GM12878 (cell line): ENCODE measurements at regions not wholly inside any gene's neighbourhood (a gene's known extent, or its start where the extent isn't known, plus 50 kb on each side); places are given as distances from the start of the nearest gene placed in this dataset.

Experiments used
- ATAC-seq: fragments of 200-7000 bp; cut with Tn5 transposase; 3 replicates; pipeline ENCODE4 v1.9.1; 2020; ENCODE audit warnings: mild to moderate bottlenecking, moderate library complexity
- BruUV-seq: library from RNA; stranded (reverse); fragments of 400-500 nt; replicated peaks from 2 replicates; lab custom pipeline; 2021; lab: Mats Ljungman, UMichigan
- CTCF ChIA-PET: fragments of 300-600 bp; sonication (Branson Sonifier 250); formaldehyde crosslinking; extraction: SDS; loops from one replicate; lab custom pipeline; 2021; ENCODE audit warnings: inconsistent platforms; lab: Yijun Ruan, JAX
- POLR2A ChIA-PET: fragments of 350-600 bp; formaldehyde crosslinking; extraction: SDS; loops from one replicate; lab custom pipeline; 2021; ENCODE audit warnings: inconsistent platforms; lab: Charles Lee
- RAD21 ChIA-PET: fragments of 300-600 bp; sonication (Branson Sonifier 250); formaldehyde crosslinking; loops from one replicate; lab custom pipeline; 2023; ENCODE audit warnings: antibody characterized with exemption; ENCODE audit not compliant: unreplicated experiment; lab: Charles Lee
- SMC1A ChIA-PET: fragments of 300-600 bp; sonication (Branson Sonifier 250); formaldehyde crosslinking; loops from one replicate; lab custom pipeline; 2023; ENCODE audit not compliant: unreplicated experiment, uncharacterized antibody; lab: Charles Lee
- DNase-seq: peaks from one replicate; pipeline ENCODE4 v3.0.0-alpha.2; 2011; ENCODE audit warnings: low read depth, low spot score
- FAIRE-seq: peaks from 3 replicates; lab custom pipeline; 2011; peaks lifted over from hg19 to GRCh38; lab: Jason Lieb, UNC
- H2AFZ ChIP-seq: 2 replicates; pipeline ENCODE4 v1.6.0; 2011; ENCODE audit warnings: low read depth, low read length, control low read depth; ENCODE audit not compliant: control insufficient read depth
- H3K27ac ChIP-seq: 2 replicates; pipeline ENCODE4 v1.5.1; 2011; ENCODE audit warnings: control low read depth; ENCODE audit not compliant: control insufficient read depth, insufficient read depth
- H3K27me3 ChIP-seq, 2 experiments: replicated peaks in 1 of 2; 2 replicates each; pipeline versions ENCODE4 v1.6.0 to v1.6.1; 2011; ENCODE audit warnings: low read length in 1 of 2; ENCODE audit not compliant: control insufficient read depth in 2 of 2, insufficient read depth in 2 of 2
- H3K36me3 ChIP-seq, 2 experiments: 2 replicates each; pipeline ENCODE4 v1.5.1; 2011; ENCODE audit warnings: low read length in 1 of 2; ENCODE audit not compliant: control insufficient read depth in 2 of 2, insufficient read depth in 2 of 2
- H3K4me1 ChIP-seq: 2 replicates; pipeline ENCODE4 v1.6.1; 2011; ENCODE audit warnings: mild to moderate bottlenecking, low read length, moderate library complexity, mixed read lengths; ENCODE audit not compliant: control insufficient read depth, insufficient read depth
- H3K4me2 ChIP-seq: 2 replicates; pipeline ENCODE4 v1.6.0; 2011; ENCODE audit warnings: control low read depth; ENCODE audit not compliant: control insufficient read depth, insufficient read depth
- H3K4me3 ChIP-seq: fragments of 200-600 bp; sonication (generic); 2 replicates; pipeline ENCODE4 v1.5.1; 2016
- H3K79me2 ChIP-seq: 2 replicates; pipeline ENCODE4 v1.6.0; 2011; ENCODE audit warnings: low read length; ENCODE audit not compliant: control insufficient read depth, insufficient read depth
- H3K9ac ChIP-seq: 2 replicates; pipeline ENCODE4 v1.8.0; 2011; ENCODE audit warnings: low read length, control low read depth, mixed read lengths; ENCODE audit not compliant: control insufficient read depth, insufficient read depth
- H3K9me3 ChIP-seq: replicated peaks from 3 replicates; pipeline ENCODE4 v1.5.1; 2011; ENCODE audit warnings: mild to moderate bottlenecking, low read length; ENCODE audit not compliant: control insufficient read depth, insufficient read depth
- H4K20me1 ChIP-seq: 2 replicates; pipeline ENCODE4 v1.6.0; 2011; ENCODE audit not compliant: control insufficient read depth, insufficient read depth
- CHD4 ChIP-seq: fragments of 200-600 bp; sonication (generic); IDR thresholded peaks from 2 replicates; pipeline ENCODE4 v1.6.1; 2016; ENCODE audit warnings: mild to moderate bottlenecking
- EP300 ChIP-seq, 2 experiments: fragments of 150-350 bp in 1 of 2; IDR thresholded peaks; 2 replicates each; pipeline ENCODE4 v1.6.1; 2011 to 2012; ENCODE audit warnings: low read depth in 2 of 2, low read length in 2 of 2, borderline replicate concordance in 1 of 2, improper control_type of control experiment in 1 of 2, inconsistent platforms in 1 of 2; ENCODE audit not compliant: control insufficient read depth in 1 of 2
- GABPA ChIP-seq: IDR thresholded peaks from 2 replicates; pipeline ENCODE4 v1.6.1; 2014; ENCODE audit warnings: antibody characterized with exemption, low read depth, mild to moderate bottlenecking, inconsistent platforms
- NR2C1 ChIP-seq: fragments of 450-650 bp; IDR thresholded peaks from 2 replicates; pipeline ENCODE4 v1.6.1; 2017; ENCODE audit warnings: antibody characterized with exemption, mild to moderate bottlenecking, moderate library complexity
- PML ChIP-seq: IDR thresholded peaks from 2 replicates; pipeline ENCODE4 v1.6.1; 2012; ENCODE audit warnings: low read length, inconsistent platforms
- SP1 ChIP-seq: IDR thresholded peaks from one replicate; pipeline ENCODE4 v1.6.1; 2011; ENCODE audit warnings: low read depth, low read length
- SREBF1 ChIP-seq: IDR thresholded peaks from 2 replicates; pipeline ENCODE4 v1.6.1; 2012; ENCODE audit warnings: mild to moderate bottlenecking, low read length
- WGBS: methylation state at CpG from one replicate; pipeline ENCODE4 v1.1.6; 2016; ENCODE audit warnings: low lambda C conversion rate; ENCODE audit not compliant: insufficient replicate concordance, insufficient coverage; ENCODE audit errors: missing lambda C conversion rate; 5-methylcytosine and 5-hydroxymethylcytosine counted together
- in situ Hi-C: fragments of 300-500 bp; cut with MboI; formaldehyde crosslinking; loops from 9 replicates; pipeline ENCODE4 v1.14.3; 2018; ENCODE audit warnings: mixed read lengths
- intact Hi-C: fragments of 100-400 bp; cut with micrococcal nuclease; formaldehyde crosslinking; loops from one replicate; pipeline ENCODE4 v1.14.2; 2022; ENCODE audit not compliant: unreplicated experiment
- TF ChIP-seq, protein P1 (sequence below): fragments of 450-650 bp; formaldehyde crosslinking; IDR thresholded peaks from 2 replicates; pipeline ENCODE4 v1.4.0; 2022; ENCODE audit warnings: mild to moderate bottlenecking, moderate library complexity
- TF ChIP-seq, protein P2 (sequence below): IDR thresholded peaks from 2 replicates; pipeline ENCODE4 v1.6.1; 2012; ENCODE audit warnings: low read length, inconsistent platforms
- TF ChIP-seq, protein P3 (sequence below): IDR thresholded peaks from 2 replicates; pipeline ENCODE4 v1.6.1; 2012; ENCODE audit warnings: low read depth, low read length, improper control_type of control experiment

DNA sequence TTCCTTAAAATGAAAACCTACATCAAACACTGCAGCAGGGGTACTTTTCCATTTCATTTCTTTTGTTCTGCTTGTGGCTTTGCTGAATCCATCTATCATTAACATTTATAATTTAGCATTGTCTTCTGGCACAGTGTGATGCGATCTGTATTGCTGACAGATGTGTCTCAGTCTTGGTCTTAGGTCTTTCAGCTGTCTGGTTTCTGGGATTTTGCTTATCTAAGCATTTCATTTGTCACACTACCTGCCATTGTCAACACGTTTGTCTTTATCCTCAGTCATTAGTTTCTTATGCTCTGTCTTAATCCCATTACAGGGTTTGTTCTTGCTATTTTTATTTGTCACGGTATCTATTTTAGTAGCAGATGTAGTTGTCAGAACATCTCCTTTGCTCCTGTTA lies 303.1 kb downstream of the IZUMO3 start (continued):
- TF ChIP-seq, protein P1, sequence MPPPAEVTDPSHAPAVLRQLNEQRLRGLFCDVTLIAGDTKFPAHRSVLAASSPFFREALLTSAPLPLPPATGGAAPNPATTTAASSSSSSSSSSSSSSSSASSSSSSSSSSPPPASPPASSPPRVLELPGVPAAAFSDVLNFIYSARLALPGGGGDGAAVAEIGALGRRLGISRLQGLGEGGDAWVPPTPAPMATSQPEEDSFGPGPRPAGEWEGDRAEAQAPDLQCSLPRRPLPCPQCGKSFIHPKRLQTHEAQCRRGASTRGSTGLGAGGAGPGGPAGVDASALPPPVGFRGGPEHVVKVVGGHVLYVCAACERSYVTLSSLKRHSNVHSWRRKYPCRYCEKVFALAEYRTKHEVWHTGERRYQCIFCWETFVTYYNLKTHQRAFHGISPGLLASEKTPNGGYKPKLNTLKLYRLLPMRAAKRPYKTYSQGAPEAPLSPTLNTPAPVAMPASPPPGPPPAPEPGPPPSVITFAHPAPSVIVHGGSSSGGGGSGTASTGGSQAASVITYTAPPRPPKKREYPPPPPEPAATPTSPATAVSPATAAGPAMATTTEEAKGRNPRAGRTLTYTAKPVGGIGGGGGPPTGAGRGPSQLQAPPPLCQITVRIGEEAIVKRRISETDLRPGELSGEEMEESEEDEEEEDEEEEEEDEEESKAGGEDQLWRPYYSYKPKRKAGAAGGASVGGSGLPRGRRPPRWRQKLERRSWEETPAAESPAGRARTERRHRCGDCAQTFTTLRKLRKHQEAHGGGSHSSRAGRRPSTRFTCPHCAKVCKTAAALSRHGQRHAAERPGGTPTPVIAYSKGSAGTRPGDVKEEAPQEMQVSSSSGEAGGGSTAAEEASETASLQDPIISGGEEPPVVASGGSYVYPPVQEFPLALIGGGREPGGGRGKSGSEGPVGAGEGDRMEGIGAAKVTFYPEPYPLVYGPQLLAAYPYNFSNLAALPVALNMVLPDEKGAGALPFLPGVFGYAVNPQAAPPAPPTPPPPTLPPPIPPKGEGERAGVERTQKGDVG, result no peak
- TF ChIP-seq GABPA, result no peak

DNA sequence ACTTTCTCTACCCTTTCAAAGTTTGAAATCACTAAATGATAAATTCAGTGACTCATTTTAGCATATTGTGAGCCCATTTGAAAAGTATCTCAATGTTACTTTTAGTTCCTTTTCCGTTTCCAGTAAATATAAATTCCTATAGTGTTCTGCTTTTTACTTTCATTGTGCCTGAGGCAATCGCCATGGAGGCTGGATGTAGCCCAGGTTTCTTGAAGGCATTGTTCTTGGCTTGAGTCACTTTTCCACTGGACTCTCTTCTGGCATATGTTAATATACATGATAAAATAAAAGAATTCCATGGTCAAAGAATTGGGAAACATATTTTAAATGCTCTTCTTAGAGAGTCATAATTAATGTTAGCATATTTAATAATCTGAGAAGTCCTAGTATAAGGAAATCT lies 327.0 kb downstream of the IZUMO3 start:
- DNase-seq (no peak), ATAC-seq (no peak), FAIRE-seq (no peak)
- in situ Hi-C loops (no loop called here), intact Hi-C loops (no loop called here)
- no peak overlapping the region for H3K4me3 ChIP-seq
- BruUV-seq, result no TSS peak
- no peak overlapping the region for H3K27ac ChIP-seq
- TF ChIP-seq PML (no peak), NR2C1 (no peak), SP1 (no peak), SREBF1 (no peak), CHD4 (no peak), EP300 (IDR thresholded peaks at IDR 0.05; ENCODE audit: borderline replicate concordance in 1 of 2, control insufficient read depth in 1 of 2, low read depth in 2 of 2, low read length in 2 of 2) (no peak)
- TF ChIP-seq, protein P2, sequence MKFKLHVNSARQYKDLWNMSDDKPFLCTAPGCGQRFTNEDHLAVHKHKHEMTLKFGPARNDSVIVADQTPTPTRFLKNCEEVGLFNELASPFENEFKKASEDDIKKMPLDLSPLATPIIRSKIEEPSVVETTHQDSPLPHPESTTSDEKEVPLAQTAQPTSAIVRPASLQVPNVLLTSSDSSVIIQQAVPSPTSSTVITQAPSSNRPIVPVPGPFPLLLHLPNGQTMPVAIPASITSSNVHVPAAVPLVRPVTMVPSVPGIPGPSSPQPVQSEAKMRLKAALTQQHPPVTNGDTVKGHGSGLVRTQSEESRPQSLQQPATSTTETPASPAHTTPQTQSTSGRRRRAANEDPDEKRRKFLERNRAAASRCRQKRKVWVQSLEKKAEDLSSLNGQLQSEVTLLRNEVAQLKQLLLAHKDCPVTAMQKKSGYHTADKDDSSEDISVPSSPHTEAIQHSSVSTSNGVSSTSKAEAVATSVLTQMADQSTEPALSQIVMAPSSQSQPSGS, result no peak
- TF ChIP-seq, protein P3, sequence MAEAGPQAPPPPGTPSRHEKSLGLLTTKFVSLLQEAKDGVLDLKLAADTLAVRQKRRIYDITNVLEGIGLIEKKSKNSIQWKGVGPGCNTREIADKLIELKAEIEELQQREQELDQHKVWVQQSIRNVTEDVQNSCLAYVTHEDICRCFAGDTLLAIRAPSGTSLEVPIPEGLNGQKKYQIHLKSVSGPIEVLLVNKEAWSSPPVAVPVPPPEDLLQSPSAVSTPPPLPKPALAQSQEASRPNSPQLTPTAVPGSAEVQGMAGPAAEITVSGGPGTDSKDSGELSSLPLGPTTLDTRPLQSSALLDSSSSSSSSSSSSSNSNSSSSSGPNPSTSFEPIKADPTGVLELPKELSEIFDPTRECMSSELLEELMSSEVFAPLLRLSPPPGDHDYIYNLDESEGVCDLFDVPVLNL, result no peak
- SMC1A ChIA-PET, result no interaction called here
- no peak overlapping the region for H3K9ac ChIP-seq
- H2AFZ ChIP-seq, result no peak overlapping the region
- H3K27me3 ChIP-seq, result no peaks in the 10 kb centered on the region
- H3K9me3 ChIP-seq, result no peaks in the 10 kb centered on the region
- RAD21 ChIA-PET, result no interaction called here
- H3K36me3 ChIP-seq, result no peaks in the 10 kb centered on the region
- WGBS, result 0% methylated on average over 2 of the region's 2 CpGs
- H3K79me2 ChIP-seq, result no peaks in the 10 kb centered on the region
- POLR2A ChIA-PET, result no interaction called here
- no peak overlapping the region for H3K4me2 ChIP-seq
- H3K4me1 ChIP-seq, result no peaks in the 10 kb centered on the region
- no peaks in the 10 kb centered on the region for H4K20me1 ChIP-seq
- CTCF ChIA-PET, result no interaction called here
